ENCODE measurements at regions not wholly inside any gene's neighbourhood (a gene's known extent, or its start where the extent isn't known, plus 50 kb on each side); places are given as distances from the start of the nearest gene placed in this dataset.

GRCh38 chr15:91525751-91526150 is 327.8 kb upstream of the SLCO3A1 start:
- Mint-ChIP-seq H3K4me3 (ENCODE audit: unreplicated experiment) (no peak overlapping the region), H3K27ac (ENCODE audit: unreplicated experiment) (no peak overlapping the region), H3K4me1 (ENCODE audit: low read depth, unreplicated experiment) (no peaks in the 10 kb centered on the region), H3K27me3 (ENCODE audit: insufficient read depth, unreplicated experiment) (no peaks in the 10 kb centered on the region), H3K36me3 (ENCODE audit: insufficient read depth, unreplicated experiment) (no peaks in the 10 kb centered on the region), H3K9me3 (ENCODE audit: unreplicated experiment) (no peaks in the 10 kb centered on the region)
- POLR2A ChIA-PET, result no interaction called here
- Histone ChIP-seq H3K4me1 (no peaks in the 10 kb centered on the region), H3K9me3 (no peaks in the 10 kb centered on the region; the same call in 1 of the 2 replicates), H3K4me3 (ENCODE audit: low read depth, low read length) (no peak overlapping the region), H3K36me3 (ENCODE audit: control insufficient read depth, insufficient read depth, low read length) (no peaks in the 10 kb centered on the region), H3K27me3 (replicated peaks; ENCODE audit: control insufficient read depth, insufficient read depth, low read length) (no peaks in the 10 kb centered on the region)
- DNase-seq, result no peak
- CTCF ChIA-PET, result no interaction called here
- no peak for TF ChIP-seq CTCF (IDR thresholded peaks at IDR 0.05; ENCODE audit: insufficient read depth in 1 of 2, low read depth in 1 of 2, low read length in 1 of 2, severe bottlenecking in 1 of 2, unreplicated experiment in 1 of 2)
- intact Hi-C loops (cut with micrococcal nuclease; ENCODE audit: unreplicated experiment), result no loop called here
- BruUV-seq (replicated peaks), result no TSS peak

- Mint-ChIP-seq H3K27me3 (ENCODE audit: insufficient read depth, unreplicated experiment) (no peaks in the 10 kb centered on the region), H3K36me3 (ENCODE audit: insufficient read depth, unreplicated experiment) (no peaks in the 10 kb centered on the region), H3K27ac (ENCODE audit: unreplicated experiment) (no peak overlapping the region), H3K4me3 (ENCODE audit: unreplicated experiment) (no peak overlapping the region), H3K9me3 (ENCODE audit: unreplicated experiment) (no peaks in the 10 kb centered on the region), H3K4me1 (ENCODE audit: low read depth, unreplicated experiment) (no peaks in the 10 kb centered on the region)
- H3K4me1 ChIP-seq, result no peaks in the 10 kb centered on the region
- no peaks in the 10 kb centered on the region for H3K27me3 ChIP-seq (replicated peaks; ENCODE audit: control insufficient read depth, insufficient read depth, low read length)
- no peak for TF ChIP-seq CTCF (IDR thresholded peaks at IDR 0.05; ENCODE audit: insufficient read depth in 1 of 2, low read depth in 1 of 2, low read length in 1 of 2, severe bottlenecking in 1 of 2, unreplicated experiment in 1 of 2)
- no peak for DNase-seq
- no peaks in the 10 kb centered on the region; the same call in 1 of the 2 replicates for H3K9me3 ChIP-seq
- no TSS peak for BruUV-seq (replicated peaks)
- intact Hi-C loops (cut with micrococcal nuclease; ENCODE audit: unreplicated experiment), result no loop called here
- H3K4me3 ChIP-seq (ENCODE audit: low read depth, low read length), result no peak overlapping the region
- POLR2A ChIA-PET, result no interaction called here
- H3K36me3 ChIP-seq (ENCODE audit: control insufficient read depth, insufficient read depth, low read length), result no peaks in the 10 kb centered on the region
- CTCF ChIA-PET, result no interaction called here
These were observed 327.1 kb upstream of the SLCO3A1 start for GRCh38 chr15:91526424-91526823.

GRCh38 chr15:91528801-91529200 is 324.7 kb upstream of the SLCO3A1 start:
- no peak for DNase-seq
- CTCF ChIA-PET, result no interaction called here
- no peaks in the 10 kb centered on the region for H3K27me3 Mint-ChIP-seq (ENCODE audit: insufficient read depth, unreplicated experiment)
- no peaks in the 10 kb centered on the region for H3K36me3 Mint-ChIP-seq (ENCODE audit: insufficient read depth, unreplicated experiment)
- no peak overlapping the region for H3K4me3 Mint-ChIP-seq (ENCODE audit: unreplicated experiment)
- Histone ChIP-seq H3K4me3 (ENCODE audit: low read depth, low read length) (no peak overlapping the region), H3K9me3 (no peaks in the 10 kb centered on the region; the same call in 1 of the 2 replicates), H3K36me3 (ENCODE audit: control insufficient read depth, insufficient read depth, low read length) (no peaks in the 10 kb centered on the region), H3K4me1 (no peaks in the 10 kb centered on the region), H3K27me3 (replicated peaks; ENCODE audit: control insufficient read depth, insufficient read depth, low read length) (no peaks in the 10 kb centered on the region)
- intact Hi-C loops (cut with micrococcal nuclease; ENCODE audit: unreplicated experiment), result no loop called here
- no peaks in the 10 kb centered on the region for H3K9me3 Mint-ChIP-seq (ENCODE audit: unreplicated experiment)
- POLR2A ChIA-PET, result no interaction called here
- no peaks in the 10 kb centered on the region for H3K4me1 Mint-ChIP-seq (ENCODE audit: low read depth, unreplicated experiment)
- no peak for TF ChIP-seq CTCF (IDR thresholded peaks at IDR 0.05; ENCODE audit: insufficient read depth in 1 of 2, low read depth in 1 of 2, low read length in 1 of 2, severe bottlenecking in 1 of 2, unreplicated experiment in 1 of 2)
- no peak overlapping the region for H3K27ac Mint-ChIP-seq (ENCODE audit: unreplicated experiment)
- BruUV-seq (replicated peaks), result no TSS peak
